ENCODE measurements at regions not wholly inside any gene's neighbourhood (a gene's known extent, or its start where the extent isn't known, plus 50 kb on each side); places are given as distances from the start of the nearest gene placed in this dataset.
A peak's percentile ranks its signal among the peaks of the same experiment; 100 is the strongest.

DNA sequence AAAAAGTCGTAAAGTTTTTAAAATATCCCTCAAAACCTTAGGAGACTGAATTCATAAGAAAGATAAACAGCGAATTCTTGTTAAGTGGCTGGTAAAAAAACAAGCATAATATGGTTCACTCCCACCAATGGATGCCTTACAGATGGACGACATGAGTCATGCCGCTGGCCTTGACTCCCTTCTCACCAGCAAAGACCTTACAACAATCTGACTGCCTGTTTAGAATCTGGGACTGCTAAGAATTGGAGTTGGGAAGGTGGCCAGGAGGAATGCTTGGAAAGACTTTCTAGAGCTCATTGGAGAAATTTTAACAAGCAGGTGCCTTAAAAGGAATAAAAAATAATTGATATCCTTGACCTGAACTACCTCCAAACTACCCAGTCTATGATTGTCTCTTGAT is 206.9 kb upstream of the FMN2 start:
- no peak for DNase-seq (ENCODE audit: low read depth)

DNA sequence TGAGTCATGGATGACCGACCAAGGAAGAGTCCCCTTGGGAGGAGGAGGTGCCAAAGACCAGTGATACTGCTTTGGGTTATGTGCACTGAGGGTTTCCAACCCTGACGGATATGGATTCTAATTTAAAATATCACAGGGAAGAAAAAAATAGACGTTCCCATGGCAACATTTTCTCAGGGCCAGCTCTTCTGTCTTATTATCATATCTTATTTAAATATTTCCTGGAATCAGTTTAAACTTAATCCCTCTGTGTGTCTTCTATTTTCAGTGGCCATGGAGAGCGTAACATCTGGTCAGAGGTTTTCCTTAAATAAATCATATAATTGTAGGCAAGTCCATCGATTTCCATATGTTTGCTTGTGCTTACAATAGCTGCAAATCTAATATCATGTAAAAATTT is 205.4 kb upstream of the FMN2 start:
- DNase-seq (ENCODE audit: low read depth) = no peak

DNA sequence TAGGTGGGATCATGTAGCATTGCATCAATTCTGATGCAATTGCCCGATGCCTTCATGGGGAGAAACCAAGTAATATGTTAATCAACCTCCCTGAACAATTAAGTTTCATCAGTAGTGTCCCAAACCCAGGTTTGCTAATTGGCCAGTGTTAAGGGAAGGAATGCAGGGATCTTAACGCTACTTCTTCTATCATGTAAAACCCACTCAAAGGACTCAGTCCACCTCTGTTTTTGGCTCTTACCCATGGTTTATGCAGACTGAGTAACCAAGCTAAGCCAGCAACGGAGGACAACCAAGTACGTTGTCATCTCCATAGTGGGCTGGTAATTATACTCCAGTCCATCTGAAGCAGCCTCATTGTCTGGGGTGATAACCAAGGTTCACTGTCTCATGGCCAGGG is 203.0 kb upstream of the FMN2 start:
- DNase-seq (ENCODE audit: low read depth) = no peak

DNA sequence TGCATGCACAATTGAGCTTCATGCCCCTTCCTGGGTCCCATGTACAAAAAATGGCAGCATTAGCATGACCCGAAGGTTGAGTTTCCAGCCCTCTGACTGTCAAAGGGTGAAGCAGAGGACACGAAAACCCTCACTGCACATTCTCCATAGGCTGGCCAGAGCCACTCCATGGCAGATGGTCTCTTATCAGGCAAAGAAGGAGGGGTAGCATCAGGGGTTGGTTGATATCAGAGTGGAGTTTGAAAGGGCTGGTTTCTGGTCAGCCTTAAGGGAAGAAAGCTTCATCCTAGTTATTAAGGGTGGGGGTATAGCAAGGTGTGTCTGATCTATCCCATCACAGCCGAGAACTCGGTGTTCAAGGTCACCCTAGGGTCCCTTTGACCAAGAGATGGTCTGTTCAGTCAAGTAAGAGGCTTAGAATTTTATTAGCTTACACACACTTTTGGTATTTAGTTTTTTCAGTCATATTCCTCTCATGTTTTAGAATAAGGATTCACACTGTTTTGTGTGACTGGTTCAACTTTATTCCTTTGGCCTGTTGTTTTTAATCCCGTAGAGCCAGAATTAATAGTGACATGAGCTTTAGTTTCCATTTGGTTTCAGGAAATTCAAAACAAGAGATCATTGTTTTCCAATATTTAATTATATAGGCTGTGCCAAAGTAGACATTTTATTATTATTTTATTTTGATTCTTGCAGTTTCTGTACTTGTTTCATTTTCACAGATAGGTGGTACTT is 199.9 kb upstream of the FMN2 start:
- no peak for DNase-seq (ENCODE audit: low read depth)

DNA sequence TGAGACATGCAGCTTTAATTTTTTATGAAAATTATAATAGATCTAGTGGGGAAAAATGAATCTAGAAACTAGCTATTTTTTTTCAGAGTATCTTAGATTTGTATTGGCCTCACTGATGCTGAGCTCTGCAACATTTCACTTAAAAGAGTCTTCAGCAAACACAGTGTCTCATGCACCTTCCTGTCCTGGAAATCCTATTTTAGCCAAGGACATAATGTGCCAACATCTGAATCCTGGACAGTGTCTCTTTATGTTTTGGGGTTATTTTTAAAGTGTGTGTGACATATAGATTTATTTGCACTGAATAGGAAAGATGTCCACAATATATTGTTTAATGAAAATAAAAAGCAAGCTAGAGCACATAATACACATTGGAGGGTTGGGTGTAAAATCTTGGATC is 199.1 kb upstream of the FMN2 start:
- DNase-seq (ENCODE audit: low read depth) = no peak

DNA sequence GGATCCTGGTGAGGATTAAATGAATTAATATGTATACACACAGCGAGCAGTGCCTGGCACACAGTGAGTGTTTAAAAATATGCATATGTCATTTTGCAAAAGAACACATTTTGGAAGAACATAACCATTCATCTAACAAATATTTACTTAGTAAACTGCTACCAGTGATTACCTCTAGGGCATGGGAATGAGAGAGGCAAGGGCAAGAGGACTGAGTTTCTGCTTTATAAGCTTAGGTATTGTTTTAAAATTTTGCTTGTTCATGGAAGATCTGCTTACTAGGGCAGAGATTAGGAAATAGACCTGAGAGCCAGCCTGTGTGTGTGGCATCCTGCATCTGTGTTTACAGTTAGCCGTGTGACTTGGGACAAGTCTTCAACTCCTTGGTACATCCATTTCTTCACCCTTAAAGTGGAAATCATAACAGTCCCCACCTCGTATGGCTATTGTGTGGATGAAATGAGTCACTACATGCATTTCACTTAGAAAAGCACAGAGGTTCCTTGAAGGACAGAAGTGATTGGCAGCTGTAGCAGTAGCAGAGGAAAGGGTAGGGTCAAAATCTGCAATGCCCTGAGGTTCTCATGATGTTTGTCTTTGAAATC is 198.5 kb upstream of the FMN2 start:
- DNase-seq (ENCODE audit: low read depth) = no peak

DNA sequence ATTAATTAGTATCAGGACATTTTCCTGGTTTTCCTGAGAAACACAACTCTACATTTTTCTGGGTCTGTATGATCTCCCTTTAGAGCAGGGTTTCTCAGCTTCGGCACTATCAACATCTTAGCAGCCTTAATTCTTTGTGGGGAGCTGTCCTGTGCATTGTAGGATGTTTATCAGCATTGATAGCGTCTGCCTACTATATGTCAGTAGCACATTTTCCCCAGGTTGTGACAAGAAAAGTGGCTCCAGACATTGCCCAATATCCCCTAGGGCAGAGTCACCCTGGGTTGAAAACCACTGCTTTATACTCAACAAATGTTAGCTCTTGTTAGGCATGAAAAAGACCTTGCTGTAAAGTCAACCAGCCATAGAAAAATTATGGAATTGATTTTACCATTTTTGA is 195.1 kb upstream of the FMN2 start:
- no peak for DNase-seq (ENCODE audit: low read depth)

DNA sequence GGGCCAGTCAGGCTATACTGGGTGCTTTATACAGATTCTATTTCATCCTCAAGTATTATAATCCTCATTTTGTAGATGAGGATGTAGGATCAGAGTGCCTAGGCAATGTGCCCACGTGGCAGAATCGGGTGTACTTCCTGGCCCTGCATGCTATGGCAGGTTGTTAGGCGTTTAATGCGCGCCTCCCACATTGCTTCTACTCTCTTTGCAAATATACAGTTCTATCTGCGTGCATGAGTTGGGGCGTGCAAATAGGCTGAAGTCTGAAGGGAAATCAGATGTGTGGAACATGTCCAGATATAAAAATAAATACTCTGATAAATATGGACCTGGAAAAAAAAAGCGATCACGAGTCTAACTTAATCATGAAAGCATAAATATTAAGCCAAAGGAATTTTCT is 194.7 kb upstream of the FMN2 start:
- DNase-seq (ENCODE audit: low read depth) = no peak

DNA sequence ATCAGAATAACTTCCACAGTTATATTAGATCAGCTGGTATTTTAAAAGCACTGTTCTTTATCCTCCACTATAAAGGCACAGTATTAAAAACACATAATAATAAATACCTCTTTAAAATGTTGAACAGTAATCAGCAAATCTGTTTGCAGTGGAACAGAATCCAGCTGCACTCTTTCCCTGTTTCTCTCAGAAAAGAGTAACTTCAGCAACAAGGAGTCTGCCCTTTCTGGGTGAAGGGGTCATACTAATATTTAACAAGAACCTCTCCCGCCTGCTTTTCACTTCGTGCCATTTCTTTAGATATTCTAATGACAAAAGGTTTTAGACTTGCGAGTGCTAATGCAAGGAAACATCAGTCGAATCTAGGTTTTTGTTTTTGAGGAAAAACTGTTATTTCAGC is 194.2 kb upstream of the FMN2 start:
- DNase-seq (ENCODE audit: low read depth) = no peak

DNA sequence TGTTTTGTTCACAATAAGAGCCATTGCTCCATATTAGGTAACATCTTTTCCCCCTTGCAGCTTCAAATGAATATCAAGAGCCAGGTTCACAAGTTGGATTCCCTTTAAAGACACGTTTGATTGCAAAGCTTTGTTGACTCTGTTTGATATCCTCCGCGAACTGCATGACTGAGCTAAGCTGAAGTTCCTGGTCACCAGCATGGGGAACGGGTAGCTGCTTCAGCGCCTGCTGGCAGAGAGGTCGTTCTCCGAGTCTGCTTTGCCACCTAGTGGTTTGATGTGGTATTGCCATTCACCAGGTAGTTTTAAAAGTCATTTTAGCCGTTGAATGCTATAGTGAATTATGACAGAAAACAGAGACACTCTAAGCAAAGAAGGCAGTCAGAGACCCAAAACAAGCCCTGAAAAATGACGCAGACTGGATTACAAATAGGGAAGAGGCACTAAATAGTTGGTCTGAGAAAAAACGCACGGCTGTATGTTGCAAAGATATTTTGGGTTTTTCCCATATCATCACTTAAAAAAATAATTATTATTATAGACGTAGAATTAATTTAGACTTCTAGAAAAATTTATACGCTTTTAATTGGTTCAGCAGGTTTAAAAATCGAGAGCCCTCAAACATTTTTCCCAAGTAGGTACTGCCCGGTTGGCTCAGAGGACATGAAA is 193.5 kb upstream of the FMN2 start:
- peak; percentile 49 for DNase-seq (ENCODE audit: low read depth)

DNA sequence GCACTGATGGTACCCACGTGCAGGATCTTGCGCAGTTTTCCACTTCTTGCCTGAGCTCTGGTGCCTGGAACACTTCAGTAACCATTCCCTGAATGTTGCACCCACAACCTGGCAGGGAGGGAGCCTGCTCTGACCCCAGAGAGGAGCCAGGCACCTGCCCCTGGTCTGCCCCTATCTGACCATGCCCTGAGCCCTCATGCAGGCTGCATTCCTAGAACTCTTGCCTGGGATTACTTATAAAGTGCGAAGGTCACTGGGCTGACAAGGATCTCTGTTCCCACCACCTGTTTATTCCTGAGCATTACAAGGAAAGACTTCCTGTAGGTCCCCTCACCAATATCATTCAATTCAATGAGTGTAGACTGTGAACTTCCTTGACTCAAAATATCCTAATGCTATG is 191.9 kb upstream of the FMN2 start:
- no peak for DNase-seq (ENCODE audit: low read depth)

DNA sequence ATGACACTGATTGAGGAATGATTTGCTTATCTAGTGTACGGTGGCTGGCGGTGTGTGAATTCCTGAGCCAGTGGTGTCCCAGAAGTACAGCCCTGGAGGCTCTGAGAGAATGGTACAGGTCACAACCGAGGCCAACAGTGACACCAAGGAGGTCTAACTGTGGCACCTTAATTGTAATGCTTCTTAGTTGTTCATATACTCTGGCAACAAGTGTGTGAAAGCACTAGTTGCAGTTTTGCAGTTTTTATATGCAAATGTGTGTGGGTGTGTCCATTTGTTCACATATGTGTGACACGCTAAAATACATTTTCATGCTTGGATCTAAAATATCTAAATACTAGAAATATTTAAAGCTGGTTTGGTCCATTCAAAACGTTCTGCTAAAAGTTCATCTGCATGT is 185.3 kb upstream of the FMN2 start:
- no peak for DNase-seq (ENCODE audit: low read depth)

DNA sequence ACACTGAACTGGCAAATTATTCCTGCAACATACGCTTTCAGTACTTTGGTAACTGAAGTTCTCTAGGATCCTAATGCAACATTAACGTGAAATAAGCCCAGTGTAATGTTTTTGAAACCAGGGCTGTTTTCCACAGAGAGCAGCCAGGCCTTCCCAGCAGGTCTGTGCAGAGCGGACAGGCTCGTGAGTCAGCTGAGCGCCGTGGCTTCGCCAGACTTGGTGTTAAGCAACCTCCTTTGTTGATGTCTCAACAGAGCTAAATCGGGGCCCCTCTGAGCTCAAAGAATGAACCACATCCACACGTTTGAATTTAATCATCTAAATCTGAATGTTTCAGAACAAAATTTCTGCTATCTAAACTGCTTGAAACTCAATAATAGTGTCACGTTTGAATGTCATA is 181.8 kb upstream of the FMN2 start:
- DNase-seq (ENCODE audit: low read depth) = no peak

DNA sequence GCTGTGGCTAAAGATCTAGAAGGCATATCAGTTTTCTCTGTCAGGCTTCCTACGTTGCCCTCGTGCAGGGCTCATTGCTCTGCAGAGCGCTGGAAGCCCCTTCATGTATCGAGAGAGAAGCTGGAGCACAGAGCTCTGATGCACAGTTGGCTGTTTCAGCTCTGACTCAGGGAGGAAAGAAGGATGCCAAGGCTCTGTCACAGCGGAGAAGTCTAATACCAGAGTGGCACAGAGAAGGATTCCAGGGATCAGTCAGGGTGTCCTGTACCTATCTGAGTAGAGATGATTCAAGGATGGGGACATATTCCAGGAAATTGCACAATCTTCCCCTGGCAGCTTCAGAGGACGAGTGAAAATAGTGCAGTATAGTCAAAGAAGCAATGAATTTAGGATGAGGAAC is 179.2 kb upstream of the FMN2 start:
- no peak for DNase-seq (ENCODE audit: low read depth)

DNA sequence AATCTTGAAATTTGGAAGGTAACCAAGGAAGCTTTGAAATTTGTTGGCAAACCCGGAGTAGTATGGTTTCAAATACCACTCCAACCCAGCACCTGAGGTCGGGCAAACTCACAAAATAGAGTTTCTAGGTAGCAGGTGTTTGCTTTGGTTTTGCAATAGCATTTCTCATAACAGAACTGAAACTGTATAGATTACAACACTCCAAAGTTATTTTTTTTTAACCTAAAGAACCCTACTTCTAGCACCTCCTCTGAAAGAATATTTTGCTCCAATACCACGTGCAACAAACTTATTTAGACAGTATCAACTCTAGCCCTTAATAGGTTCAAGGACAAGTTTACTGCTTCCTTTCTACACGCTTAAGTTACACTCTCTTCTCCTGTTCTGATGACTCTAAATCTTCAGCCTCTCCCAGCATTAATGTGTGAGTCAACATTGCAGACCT is 178.5 kb upstream of the FMN2 start:
- DNase-seq (ENCODE audit: low read depth) = no peak

DNA sequence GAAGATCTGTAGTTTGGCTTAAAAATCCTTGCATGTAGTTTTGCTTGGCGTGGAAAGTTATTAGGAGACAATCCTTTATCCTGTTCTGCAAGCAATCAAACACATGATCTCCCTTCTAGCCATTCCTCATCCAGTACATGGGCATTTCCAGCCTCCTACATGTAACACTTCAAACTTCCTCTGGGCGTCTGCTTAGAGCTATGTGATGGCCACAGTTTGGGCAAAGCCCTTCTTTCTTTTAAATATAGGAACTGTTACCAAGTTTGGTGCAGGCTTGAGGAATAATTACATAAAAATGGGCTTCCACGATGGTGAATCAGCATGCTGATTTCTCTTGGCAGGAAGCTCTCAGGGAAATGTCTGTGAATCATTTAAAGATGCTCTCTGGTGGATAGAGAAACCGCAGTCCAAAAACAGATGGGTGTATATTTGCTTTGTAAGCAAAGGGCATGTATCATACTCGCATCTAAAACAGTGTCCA is 176.9 kb upstream of the FMN2 start:
- no peak for DNase-seq (ENCODE audit: low read depth)

DNA sequence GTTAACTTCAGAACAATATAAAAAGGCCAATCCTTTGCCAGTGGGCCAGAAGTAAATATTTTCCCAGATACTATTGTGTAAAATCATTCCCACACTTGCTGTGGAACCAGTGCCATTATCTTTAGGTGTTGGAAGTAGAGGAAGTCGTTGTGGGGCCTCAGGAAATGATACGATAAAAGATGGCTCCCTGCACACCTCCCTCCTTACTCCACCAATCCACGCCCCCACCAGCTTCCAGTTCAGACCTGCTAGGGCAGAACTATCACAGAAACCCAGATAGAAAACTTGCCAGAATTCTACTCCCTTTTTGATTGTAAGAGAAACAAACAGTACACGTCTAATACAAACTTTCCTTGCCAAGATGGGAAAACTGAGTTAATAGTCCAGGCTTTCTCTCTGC is 173.0 kb upstream of the FMN2 start:
- no peak for DNase-seq (ENCODE audit: low read depth)

DNA sequence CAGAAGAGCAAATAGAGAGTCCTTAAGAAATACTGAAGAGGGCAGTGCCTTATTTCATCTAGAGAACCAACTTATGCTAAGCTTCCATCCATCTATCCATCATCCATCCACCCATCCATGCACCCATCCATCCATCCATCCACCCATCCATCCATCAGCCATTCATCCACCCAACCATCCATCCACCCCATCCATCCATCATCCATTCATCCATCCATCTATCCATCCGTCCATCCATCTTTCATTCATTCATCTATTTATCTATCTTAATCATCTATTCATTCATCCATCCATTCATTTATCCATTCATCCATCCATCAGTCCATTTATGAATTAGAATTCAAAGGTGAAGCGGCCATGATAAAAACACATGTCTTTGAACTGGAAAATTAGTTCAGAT is 171.5 kb upstream of the FMN2 start:
- no peak for DNase-seq (ENCODE audit: low read depth)

DNA sequence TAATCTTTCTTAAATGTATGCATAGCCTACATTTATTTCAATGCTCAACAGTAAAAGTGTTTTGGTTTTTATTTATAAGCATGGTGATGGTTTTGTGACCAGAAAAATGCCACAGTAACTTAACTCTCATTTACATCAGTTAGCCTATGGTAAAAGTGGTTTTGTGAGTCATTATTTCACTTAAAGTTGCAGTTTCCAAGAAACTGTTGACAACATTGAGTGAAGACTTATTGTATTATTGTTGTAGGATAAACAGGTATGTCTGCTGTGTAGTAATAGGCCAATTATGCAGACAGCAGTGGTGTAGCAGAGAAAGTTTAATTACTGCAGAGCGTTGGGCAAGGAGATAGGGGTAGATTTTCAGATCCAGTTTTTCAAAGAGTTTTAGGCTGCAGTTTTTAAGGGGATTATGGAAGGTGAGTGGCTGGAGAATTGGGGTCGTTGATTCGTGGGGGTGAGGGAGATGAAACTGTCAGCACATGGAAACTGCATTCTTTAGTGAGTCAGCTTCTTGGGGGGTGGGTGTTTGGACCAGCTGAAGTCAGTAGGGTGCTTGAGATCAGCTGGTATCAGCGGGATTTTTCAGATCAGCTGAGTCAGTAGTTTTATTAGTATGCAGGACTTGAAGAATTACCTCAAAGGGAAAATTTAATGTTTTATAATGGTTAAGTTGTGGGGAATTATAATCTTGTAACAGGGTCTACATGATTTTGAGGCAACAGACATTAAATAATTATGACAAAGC is 168.7 kb upstream of the FMN2 start:
- no peak for DNase-seq (ENCODE audit: low read depth)

DNA sequence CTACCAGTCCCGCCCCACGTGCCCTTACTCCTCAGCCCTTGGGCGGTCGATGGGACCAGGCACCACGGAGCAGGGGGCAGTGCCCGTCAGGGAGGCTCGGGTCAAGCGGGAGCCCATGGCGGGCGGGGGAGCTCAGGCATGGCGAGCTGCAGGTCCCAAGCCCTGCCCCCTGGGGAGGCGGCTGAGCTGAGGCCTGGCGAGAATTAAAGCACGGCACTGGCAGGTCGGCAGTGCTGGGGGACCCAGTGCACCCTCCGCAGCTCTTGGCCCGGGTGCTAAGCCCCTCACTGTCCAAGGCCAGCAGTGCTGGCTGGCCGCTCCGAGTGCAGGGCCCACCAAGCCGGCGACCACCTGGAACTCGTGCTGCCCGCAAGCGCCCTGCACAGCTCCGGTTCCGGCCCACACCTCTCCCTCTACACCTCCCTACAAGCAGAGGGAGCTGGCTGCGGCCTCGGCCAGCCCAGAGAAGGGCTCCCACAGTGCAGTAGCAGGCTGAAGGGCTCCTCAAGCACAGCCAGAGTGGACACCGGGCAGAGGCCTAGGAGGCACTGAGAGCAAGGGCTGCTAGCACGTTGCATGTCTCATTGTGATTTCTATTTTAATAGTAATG is 166.8 kb upstream of the FMN2 start:
- no peak for DNase-seq (ENCODE audit: low read depth)

DNA sequence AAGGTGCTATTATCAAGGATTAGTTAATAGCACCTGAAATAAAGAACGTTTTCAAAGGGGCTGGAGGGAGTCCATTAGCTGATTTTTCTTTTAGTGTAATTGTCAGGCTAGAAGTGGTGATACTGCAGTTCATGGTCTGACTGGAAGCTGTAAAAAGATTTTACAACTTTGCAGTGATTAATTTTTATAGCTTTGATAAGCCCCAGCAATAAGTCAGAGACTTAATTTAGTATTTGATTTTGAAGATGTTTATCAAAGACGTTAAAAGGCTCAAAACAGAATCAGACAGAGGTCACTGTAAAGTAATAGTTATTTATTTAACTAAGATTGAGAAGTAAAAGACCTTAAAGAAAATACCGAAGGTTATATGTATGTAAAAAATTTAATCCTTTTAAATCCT is 165.5 kb upstream of the FMN2 start:
- DNase-seq (ENCODE audit: low read depth) = no peak

DNA sequence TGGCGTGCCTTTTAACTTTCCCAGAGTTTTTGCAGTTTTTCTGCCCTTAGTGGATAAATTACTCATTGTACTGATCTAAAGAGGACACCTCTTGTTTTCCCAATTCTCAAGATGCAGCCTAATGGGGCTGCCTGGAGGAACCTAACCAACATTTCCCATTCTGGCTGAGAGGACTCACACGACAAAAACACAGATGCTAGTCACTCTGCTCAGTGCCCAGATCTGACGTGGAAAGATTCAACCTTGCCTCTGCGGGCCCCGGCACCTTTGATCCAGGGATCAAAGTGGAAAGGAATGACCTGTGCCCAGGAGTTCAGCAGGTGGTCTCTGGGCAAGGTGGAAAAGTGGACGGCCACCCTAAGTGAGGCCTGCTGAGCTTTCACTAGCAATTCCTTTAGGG is 162.4 kb upstream of the FMN2 start:
- DNase-seq (ENCODE audit: low read depth) = no peak
